ENCODE measurements at regions not wholly inside any gene's neighbourhood (a gene's known extent, or its start where the extent isn't known, plus 50 kb on each side); places are given as distances from the start of the nearest gene placed in this dataset.

DNA sequence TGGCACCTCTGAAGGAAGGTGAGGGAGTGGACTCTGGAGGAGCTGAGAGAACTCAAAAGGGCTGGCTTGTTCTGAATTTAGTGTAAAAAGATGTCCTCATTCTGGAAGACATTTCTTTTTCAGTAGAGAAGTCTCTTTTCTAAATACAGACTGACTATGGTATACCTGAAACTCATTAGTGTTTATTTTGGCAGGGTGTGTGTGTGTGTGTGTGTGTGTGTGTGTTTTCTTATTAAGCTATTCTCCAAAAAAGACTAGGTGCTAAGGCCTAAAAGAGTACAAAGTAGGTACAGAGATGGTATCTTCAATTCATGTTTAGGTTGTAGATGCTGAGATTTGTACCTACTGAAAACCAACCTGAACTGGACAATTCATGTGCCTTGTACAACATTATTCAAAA lies 196.4 kb downstream of the SPRY2 start:
- TF ChIP-seq, protein P1, sequence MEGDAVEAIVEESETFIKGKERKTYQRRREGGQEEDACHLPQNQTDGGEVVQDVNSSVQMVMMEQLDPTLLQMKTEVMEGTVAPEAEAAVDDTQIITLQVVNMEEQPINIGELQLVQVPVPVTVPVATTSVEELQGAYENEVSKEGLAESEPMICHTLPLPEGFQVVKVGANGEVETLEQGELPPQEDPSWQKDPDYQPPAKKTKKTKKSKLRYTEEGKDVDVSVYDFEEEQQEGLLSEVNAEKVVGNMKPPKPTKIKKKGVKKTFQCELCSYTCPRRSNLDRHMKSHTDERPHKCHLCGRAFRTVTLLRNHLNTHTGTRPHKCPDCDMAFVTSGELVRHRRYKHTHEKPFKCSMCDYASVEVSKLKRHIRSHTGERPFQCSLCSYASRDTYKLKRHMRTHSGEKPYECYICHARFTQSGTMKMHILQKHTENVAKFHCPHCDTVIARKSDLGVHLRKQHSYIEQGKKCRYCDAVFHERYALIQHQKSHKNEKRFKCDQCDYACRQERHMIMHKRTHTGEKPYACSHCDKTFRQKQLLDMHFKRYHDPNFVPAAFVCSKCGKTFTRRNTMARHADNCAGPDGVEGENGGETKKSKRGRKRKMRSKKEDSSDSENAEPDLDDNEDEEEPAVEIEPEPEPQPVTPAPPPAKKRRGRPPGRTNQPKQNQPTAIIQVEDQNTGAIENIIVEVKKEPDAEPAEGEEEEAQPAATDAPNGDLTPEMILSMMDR (IDR thresholded peaks at IDR 0.05) = no peak
- no peak for TF ChIP-seq POLR2AphosphoS5 (IDR thresholded peaks at IDR 0.05)

All from gastroesophageal sphincter (tissue), 3 donors.